ENCODE measurements at regions not wholly inside any gene's neighbourhood (a gene's known extent, or its start where the extent isn't known, plus 50 kb on each side); places are given as distances from the start of the nearest gene placed in this dataset.

GRCh38 chr5:34511481-34511880, 144.6 kb upstream of the RAI14 start:
- DNase-seq = no peak

DNA sequence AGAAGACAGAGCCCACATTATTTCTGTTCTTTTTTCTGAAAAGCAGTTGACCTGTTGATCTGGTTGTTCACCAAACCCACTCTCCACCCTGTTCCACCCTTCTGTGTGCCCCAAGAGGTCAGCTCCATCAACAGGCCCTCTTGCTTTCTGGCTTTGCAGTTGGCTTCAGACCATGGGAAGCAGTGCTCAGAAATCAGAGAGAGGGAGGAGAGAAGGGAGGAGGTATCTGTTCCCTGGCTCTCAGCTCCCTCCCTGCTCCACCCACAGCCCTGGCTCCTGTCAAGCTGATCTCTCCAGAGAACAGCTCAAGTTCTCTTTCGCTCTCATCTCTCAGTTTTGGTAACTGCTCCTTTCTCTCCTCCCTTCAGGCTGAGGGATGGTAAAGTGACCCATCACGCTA, 144.2 kb upstream of the RAI14 start:
- no peak for DNase-seq

GRCh38 chr5:34516166-34516565, 140.0 kb upstream of the RAI14 start:
- DNase-seq = no peak

- DNase-seq = no peak
Measured at GRCh38 chr5:34516686-34517085, 139.4 kb upstream of the RAI14 start.

- no peak for DNase-seq
Measured at GRCh38 chr5:34517249-34517648, 138.9 kb upstream of the RAI14 start.

- DNase-seq = no peak
Measured at GRCh38 chr5:34519489-34520220, 136.5 kb upstream of the RAI14 start.

GRCh38 chr5:34521628-34522290, 134.4 kb upstream of the RAI14 start:
- no peak for DNase-seq

DNA sequence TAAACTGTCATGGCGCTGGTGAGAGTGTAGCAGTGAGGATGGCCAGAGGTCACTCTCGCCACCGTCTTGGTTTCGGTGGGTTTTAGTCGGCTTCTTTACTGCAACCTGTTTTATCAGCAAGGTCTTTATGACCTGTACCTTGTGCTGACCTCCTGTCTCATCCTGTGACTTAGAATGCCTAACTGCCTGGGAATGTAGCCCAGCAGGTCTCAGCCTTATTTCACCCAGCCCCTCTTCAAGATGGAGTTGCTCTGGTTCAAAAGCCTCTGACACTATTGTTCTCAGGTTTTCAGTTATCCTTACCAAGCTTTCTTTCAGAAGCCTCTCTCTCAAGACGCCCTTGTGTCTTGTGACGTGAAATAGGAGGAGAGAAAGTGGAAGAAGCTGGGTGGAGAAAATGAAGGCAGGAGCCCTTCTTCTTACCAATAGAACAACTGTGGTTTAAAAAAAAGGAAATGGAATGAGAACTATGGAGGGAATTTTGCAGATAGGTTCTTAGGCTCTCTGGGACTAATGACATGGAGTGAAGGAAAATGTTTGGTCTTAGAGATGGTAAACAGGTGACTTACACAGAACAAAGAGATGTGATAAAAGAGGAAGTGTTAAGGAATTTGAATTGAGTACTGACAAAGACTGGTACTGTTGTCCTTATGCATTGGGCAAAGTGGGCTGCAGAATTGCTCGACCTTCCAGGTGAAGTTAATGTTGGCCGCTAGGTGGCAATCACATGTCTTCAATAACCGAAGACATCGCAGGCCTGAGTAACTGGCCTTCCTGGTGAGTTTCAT, 133.3 kb upstream of the RAI14 start:
- DNase-seq = peak; percentile 37

DNA sequence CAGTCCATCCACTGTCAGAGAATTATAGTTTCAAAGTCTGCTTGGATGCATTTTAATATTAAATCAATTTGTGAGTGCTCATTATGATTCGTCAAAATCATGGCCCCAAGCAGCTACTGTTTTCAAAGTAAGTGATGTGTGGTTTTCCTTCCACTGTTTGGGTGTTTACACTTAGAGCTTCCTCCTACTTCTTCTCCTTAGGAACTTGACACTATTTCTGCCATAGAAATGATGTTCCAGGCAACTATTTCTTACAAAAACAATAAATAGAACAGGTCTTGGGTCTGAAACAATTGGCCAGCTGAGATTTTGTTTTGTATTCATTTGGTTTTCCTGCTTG, 132.8 kb upstream of the RAI14 start:
- no peak for DNase-seq

GRCh38 chr5:34524123-34524522, 132.0 kb upstream of the RAI14 start:
- no peak for DNase-seq

DNA sequence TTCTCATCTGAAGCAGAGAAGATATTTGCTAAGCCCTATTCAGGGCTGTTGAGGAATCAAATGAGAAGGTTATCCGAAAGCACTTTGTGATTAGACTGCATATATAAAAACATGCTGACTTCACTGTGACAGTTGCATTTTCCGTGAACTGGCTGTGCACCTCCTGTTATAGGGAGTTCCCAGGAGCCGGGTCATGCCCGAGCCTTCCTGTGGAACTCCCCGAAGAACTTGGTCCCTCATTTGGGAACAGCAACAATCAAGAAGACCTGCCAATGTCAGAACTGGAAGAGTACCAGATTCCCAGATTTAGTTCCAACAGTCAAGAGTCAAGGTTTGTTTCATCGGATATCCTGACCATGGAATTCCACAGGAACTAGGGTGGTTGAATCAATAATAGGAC, 130.4 kb upstream of the RAI14 start:
- no peak for DNase-seq

- DNase-seq = no peak
Measured at GRCh38 chr5:34526682-34527305, 129.3 kb upstream of the RAI14 start.

GRCh38 chr5:34529581-34530331, 126.4 kb upstream of the RAI14 start:
- DNase-seq = no peak

DNA sequence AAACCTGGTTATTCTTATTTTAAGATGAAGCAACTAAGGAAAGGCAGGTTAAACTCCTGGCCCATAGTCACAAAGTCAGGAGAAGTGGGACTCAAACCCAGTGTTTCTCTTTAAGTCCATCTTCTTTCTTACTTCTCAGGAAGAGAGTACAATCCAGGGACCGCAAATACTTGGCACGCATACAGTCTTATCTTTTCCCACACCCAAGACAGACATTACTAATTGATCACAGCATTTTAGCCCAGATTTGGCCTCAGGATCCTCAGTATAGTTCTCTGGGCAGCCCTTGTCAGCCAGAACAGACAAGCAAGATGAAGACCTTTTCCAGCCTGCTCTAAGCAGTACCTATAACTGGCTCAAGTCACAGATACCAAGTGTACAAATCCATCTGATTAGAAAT, 125.5 kb upstream of the RAI14 start:
- DNase-seq = no peak

- no peak for DNase-seq
Measured at GRCh38 chr5:34531751-34532360, 124.3 kb upstream of the RAI14 start.

GRCh38 chr5:34533582-34534522, 122.3 kb upstream of the RAI14 start:
- no peak for DNase-seq

DNA sequence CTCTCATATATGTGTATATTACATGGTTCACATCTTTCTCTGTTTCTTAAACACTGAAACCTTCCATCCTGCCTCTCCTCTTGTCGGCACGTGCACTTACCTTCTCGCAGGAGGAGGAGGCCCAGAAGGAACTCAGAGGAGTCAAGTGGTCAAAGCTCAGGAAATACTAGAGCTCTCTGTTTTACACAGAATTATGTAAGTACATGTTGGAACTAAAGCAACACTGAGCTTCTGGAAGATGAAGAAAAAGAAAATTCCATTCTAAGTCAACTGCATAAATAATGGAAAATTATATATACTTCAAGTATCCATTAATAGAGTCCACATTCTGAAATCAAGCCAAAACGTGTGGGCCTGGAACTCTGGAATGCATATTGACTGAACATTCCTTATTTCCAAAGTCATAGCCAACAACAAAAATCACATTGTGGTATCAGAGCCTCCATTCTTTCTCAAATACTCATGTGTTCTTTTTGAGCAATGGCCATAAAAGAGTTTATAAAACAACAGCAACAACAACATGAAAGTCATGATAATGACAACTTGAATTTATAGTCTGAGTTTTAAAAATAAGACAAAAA, 121.5 kb upstream of the RAI14 start:
- no peak for DNase-seq

- no peak for DNase-seq
Measured at GRCh38 chr5:34535433-34535832, 120.7 kb upstream of the RAI14 start.

DNA sequence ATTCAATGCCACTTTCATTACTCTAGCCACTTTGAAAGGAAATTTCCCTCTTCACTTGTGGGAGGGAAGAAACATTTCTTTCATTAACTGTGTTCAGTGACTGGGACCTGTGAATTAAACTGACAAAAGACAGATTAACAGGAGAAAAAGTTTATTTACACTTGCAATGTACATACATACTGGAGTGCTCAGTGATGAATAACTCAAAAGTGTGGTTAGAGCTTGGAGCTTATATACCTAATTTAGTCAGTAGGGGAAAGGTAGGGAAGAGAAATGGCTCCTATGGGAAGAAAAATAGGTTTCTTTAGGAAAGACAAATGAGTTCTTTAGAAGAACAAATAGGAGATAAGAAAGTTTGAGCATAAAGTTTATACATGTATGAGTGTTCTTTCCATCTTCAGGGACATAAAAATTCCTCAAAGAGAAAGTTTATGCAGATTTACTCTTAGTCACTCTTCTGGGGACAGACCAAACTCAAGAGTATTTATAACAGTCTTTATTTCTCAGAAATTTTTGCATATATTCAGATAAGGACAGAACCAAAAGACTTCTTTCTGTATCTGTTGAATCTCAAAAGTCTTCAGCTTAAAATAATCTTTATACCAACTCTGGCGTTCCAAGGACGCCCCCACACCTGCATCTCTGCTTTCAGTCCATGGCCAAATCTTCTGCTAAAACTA, 120.0 kb upstream of the RAI14 start:
- DNase-seq = no peak

DNA sequence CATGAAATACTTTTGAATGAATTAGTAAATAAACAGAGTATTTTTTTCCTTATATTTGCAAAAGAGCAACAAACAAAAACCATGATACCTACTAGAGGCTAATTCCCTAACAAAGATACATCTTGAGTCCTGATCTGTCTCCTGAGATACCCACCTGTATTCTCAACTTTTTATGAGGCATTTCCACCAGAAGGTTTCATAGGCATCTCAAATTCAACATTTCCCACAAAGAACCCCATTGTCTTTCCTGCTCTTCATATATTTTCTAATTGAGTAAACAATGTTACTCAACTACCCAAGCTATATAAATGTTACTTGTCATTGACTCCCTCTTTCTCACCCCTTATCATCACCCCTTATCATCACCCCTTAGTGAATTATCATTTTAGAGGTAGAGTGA, 119.4 kb upstream of the RAI14 start:
- no peak for DNase-seq
